ENCODE measurements at regions not wholly inside any gene's neighbourhood (a gene's known extent, or its start where the extent isn't known, plus 50 kb on each side); places are given as distances from the start of the nearest gene placed in this dataset.

DNA sequence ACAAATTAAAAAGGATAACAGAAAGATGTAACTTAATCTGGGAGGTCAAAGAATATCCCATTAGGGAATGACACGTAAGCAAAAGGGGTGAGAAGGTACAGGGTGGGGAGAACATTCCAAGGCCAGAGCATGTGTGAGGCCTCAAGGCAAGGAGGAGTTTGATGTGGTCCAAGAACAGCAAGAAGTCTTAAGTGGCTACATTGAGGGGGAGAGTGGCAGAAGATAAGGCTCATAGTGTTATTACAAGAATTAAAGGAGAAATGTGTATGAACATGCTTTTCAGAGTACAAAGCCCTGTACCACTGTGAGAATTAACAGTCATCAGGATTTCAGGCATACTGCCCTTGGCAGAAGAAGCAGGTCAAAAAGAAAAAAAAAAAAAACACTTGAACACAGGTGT lies 174.4 kb upstream of the ERBB4 start:
- no peak overlapping the region for H3K4me3 ChIP-seq (ENCODE audit: low read depth, low read length)
- no peak for TF ChIP-seq CTCF (IDR thresholded peaks at IDR 0.05; ENCODE audit: borderline replicate concordance, insufficient read depth, low read depth, low read length)

DNA sequence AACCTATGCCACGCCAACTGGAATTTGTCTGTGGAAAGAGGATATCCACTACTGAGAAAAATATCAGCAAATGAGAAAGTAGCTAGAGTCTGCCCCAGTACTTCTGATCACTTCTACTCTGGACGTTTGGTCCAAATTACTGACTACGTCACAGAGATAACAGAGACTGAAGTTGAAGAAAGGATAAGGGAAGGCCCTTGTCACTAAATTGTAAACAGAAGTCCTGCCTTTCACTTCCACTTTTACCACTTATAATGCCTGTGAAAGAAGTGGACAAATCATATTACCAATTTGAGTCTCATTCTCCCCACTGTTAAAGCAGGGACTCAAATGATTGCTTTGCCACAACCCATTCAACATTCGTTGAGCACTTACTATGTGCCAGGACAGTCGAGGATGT lies 173.9 kb upstream of the ERBB4 start:
- no peak for TF ChIP-seq CTCF (IDR thresholded peaks at IDR 0.05; ENCODE audit: borderline replicate concordance, insufficient read depth, low read depth, low read length)

DNA sequence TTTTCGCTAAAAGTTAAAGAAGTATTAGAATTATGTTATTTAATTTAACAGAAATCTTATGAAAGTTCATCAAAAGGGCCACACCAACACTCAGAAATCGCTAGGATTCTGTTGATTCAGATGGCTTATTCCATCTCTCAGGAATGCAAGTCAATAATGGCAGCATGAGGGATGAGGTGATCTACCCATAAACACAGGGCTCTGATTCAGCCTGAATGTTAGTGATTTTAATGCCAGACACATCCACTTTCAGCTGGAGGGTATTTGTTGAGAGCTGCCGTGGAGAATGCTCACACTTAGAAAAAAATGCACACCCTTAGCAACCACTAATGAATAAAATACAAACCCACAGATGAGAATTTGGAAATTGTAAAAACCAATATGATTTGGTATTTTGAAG lies 173.3 kb upstream of the ERBB4 start:
- no peak for TF ChIP-seq CTCF (IDR thresholded peaks at IDR 0.05; ENCODE audit: borderline replicate concordance, insufficient read depth, low read depth, low read length)
- no peak overlapping the region for H3K4me3 ChIP-seq (ENCODE audit: low read depth, low read length)

More for the DNA sequence above, 173.9 kb upstream of the ERBB4 start:
- no peak overlapping the region for H3K4me3 ChIP-seq (ENCODE audit: low read depth, low read length)

- TF ChIP-seq CTCF (IDR thresholded peaks at IDR 0.05; ENCODE audit: borderline replicate concordance, insufficient read depth, low read depth, low read length) = no peak
Observed at GRCh38 chr2:212709280-212709679, 170.7 kb upstream of the ERBB4 start.

DNA sequence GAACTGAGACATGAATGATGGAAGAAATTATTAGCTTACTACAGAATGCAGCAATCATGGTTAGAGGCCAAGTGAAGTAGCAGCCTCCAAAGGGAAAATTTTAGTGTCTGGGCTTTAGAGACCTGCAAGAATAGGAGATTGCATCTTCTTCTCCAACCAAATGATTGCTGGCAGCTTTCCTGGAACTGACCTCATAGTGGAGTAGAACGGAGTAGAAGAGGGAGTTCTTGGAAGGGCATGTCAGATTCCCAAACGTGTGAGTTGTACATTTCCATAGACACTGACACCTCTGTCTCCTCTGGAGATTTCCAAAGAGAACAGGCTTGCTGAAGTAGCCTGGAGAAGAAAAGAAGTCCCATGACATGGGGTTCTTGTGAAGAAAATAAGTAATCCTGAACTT lies 169.8 kb upstream of the ERBB4 start:
- TF ChIP-seq CTCF (IDR thresholded peaks at IDR 0.05; ENCODE audit: borderline replicate concordance, insufficient read depth, low read depth, low read length) = no peak
- H3K4me3 ChIP-seq (ENCODE audit: low read depth, low read length) = no peak overlapping the region

More at GRCh38 chr2:212709280-212709679, 170.7 kb upstream of the ERBB4 start:
- no peak overlapping the region for H3K4me3 ChIP-seq (ENCODE audit: low read depth, low read length)

GRCh38 chr2:212695426-212695825 lies 156.8 kb upstream of the ERBB4 start:
- no peak overlapping the region for H3K4me3 ChIP-seq (ENCODE audit: low read depth, low read length)
- TF ChIP-seq CTCF (IDR thresholded peaks at IDR 0.05; ENCODE audit: borderline replicate concordance, insufficient read depth, low read depth, low read length) = no peak

DNA sequence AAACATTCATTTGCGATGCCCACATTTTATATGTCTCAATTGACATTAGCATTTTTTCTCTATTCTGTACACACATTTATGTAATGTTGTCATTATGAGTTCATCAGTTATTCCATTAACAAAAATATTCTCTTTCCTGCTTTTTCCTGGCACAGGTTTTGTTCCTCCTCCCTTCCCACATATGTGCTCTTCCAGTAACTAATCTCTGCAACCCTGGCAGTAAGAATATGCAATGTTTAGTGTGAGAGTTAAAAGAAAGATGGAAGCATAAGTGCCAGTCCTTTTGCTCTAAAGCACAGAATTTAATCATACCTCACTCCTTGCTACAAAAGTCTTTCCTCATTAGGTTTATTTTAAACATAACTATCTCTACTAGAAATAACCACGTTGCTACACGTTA lies 155.8 kb upstream of the ERBB4 start:
- H3K4me3 ChIP-seq (ENCODE audit: low read depth, low read length) = no peak overlapping the region
- TF ChIP-seq CTCF (IDR thresholded peaks at IDR 0.05; ENCODE audit: borderline replicate concordance, insufficient read depth, low read depth, low read length) = no peak
